Astrocyte (in vitro differentiated cells and primary cell): ENCODE measurements at regions not wholly inside any gene's neighbourhood (a gene's known extent, or its start where the extent isn't known, plus 50 kb on each side); places are given as distances from the start of the nearest gene placed in this dataset.

Experiments used
- EZH2 ChIP-seq: IDR thresholded peaks from 2 replicates; pipeline ENCODE4 v1.6.1; 2012; ENCODE audit warnings: mild to moderate bottlenecking, low read length, inconsistent platforms; ENCODE audit not compliant: insufficient read depth
- TF ChIP-seq, protein P1 (sequence below): IDR thresholded peaks from 2 replicates; pipeline ENCODE4 v1.5.1; 2011; ENCODE audit warnings: low read depth, mild to moderate bottlenecking, inconsistent platforms, low read length, moderate library complexity; ENCODE audit not compliant: insufficient read depth

DNA sequence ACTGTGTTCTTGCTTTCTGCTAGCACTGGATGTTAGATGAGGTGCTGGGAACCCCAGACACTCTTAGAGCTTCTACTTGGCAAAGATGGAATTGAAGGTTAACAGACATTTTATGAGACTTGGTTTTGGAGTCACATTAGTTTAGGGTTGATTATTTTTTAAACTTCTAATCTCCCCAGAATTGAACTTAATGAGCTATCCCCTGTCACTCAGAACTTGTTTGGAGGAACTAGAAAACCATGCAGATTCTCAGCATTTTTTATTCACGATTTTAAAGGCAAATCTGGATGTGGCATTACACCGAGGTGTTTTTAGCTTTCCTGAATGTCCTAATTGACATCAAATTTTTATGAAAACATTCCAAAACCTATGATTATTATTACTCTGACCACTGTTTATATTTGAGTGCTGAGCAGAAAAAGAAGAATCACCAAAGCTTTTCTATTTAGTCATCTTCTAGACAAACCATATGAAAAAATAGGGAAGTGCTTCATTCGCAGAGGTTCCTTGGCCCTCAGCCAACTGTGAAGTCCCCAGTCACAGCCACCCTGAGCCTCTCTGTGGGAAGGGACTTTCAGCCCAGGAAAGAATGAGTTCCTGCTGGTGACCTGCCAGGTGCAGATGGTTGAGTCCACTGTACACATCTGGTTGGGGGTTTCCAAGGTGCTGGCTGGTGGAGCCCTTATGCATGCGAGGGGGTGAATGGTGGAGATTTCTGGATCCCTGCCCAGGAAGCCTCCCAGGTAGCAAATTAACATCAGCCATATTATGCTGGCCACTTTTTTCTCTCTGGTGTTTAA, 196.0 kb upstream of the TOPAZ1 start:
- TF ChIP-seq, protein P1, sequence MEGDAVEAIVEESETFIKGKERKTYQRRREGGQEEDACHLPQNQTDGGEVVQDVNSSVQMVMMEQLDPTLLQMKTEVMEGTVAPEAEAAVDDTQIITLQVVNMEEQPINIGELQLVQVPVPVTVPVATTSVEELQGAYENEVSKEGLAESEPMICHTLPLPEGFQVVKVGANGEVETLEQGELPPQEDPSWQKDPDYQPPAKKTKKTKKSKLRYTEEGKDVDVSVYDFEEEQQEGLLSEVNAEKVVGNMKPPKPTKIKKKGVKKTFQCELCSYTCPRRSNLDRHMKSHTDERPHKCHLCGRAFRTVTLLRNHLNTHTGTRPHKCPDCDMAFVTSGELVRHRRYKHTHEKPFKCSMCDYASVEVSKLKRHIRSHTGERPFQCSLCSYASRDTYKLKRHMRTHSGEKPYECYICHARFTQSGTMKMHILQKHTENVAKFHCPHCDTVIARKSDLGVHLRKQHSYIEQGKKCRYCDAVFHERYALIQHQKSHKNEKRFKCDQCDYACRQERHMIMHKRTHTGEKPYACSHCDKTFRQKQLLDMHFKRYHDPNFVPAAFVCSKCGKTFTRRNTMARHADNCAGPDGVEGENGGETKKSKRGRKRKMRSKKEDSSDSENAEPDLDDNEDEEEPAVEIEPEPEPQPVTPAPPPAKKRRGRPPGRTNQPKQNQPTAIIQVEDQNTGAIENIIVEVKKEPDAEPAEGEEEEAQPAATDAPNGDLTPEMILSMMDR, result no peak
- no peak for TF ChIP-seq EZH2
